Hepatocyte (in vitro differentiated cells): ENCODE measurements at regions not wholly inside any gene's neighbourhood (a gene's known extent, or its start where the extent isn't known, plus 50 kb on each side); places are given as distances from the start of the nearest gene placed in this dataset.

Source experiments
- CTCF ChIP-seq: fragments of 200-600 bp; sonication (generic); IDR thresholded peaks from 2 replicates; pipeline ENCODE4 v1.5.1; 2016; ENCODE audit warnings: antibody characterized with exemption, mild to moderate bottlenecking; ENCODE audit not compliant: poor library complexity
- EZH2 ChIP-seq: fragments of 200-600 bp; sonication (generic); IDR thresholded peaks from 2 replicates; pipeline ENCODE4 v1.6.1; 2016; ENCODE audit warnings: antibody characterized with exemption, mild to moderate bottlenecking, borderline replicate concordance
- EZH2phosphoT487 ChIP-seq: fragments of 200-600 bp; sonication (generic); IDR thresholded peaks from one replicate; pipeline ENCODE4 v1.6.1; 2018; ENCODE audit warnings: antibody characterized with exemption, mild to moderate bottlenecking, low read depth, moderate library complexity; ENCODE audit not compliant: unreplicated experiment, severe bottlenecking

- TF ChIP-seq EZH2phosphoT487 (no peak), CTCF (no peak), EZH2 (no peak)
Observed at GRCh38 chr5:118193194-118193905, 795.0 kb downstream of the DTWD2 start.
